ENCODE measurements at regions not wholly inside any gene's neighbourhood (a gene's known extent, or its start where the extent isn't known, plus 50 kb on each side); places are given as distances from the start of the nearest gene placed in this dataset.
"Not testable (repeated sequence)": the region's sequence is repeated elsewhere in the genome, so short reads cannot be mapped to it uniquely, and the experiment has no call there.

- no peak for FAIRE-seq
Measured at GRCh38 chr11:16527525-16528246, 171.3 kb upstream of the SOX6 start.

- FAIRE-seq, result no peak
Measured at GRCh38 chr11:16526947-16527346, 170.6 kb upstream of the SOX6 start.

- FAIRE-seq, result not testable (repeated sequence)
Measured at GRCh38 chr11:16520713-16521112, 164.4 kb upstream of the SOX6 start.

- no peak for FAIRE-seq
Measured at GRCh38 chr11:16512899-16513241, 156.5 kb upstream of the SOX6 start.

- no peak for FAIRE-seq
Measured at GRCh38 chr11:16512198-16512898, 156.0 kb upstream of the SOX6 start.

GRCh38 chr11:16511116-16512114 lies 155.1 kb upstream of the SOX6 start:
- FAIRE-seq, result no peak

GRCh38 chr11:16505481-16505880 lies 149.1 kb upstream of the SOX6 start:
- no peak for FAIRE-seq

GRCh38 chr11:16503891-16504290 lies 147.5 kb upstream of the SOX6 start:
- not testable (repeated sequence) for FAIRE-seq

- FAIRE-seq, result no peak
Measured at GRCh38 chr11:16494918-16495691, 138.8 kb upstream of the SOX6 start.

- no peak for FAIRE-seq
Measured at GRCh38 chr11:16484434-16484833, 128.1 kb upstream of the SOX6 start.

GRCh38 chr11:16474659-16475058 lies 118.3 kb upstream of the SOX6 start:
- no peak for FAIRE-seq

GRCh38 chr11:16469968-16470367 lies 113.6 kb upstream of the SOX6 start:
- FAIRE-seq, result no peak

- no peak for FAIRE-seq
Measured at GRCh38 chr11:16468735-16469453, 112.5 kb upstream of the SOX6 start.

- FAIRE-seq, result no peak
Measured at GRCh38 chr11:16460508-16460907, 104.2 kb upstream of the SOX6 start.

GRCh38 chr11:16456366-16456765 lies 100.0 kb upstream of the SOX6 start:
- no peak for FAIRE-seq

GRCh38 chr11:16454289-16454863 lies 98.0 kb upstream of the SOX6 start:
- no peak for FAIRE-seq

- FAIRE-seq, result no peak
Measured at GRCh38 chr11:16448123-16448717, 91.9 kb upstream of the SOX6 start.

- no peak for FAIRE-seq
Measured at GRCh38 chr11:16441461-16441860, 85.1 kb upstream of the SOX6 start.

- FAIRE-seq, result no peak
Measured at GRCh38 chr11:16440136-16440535, 83.8 kb upstream of the SOX6 start.

GRCh38 chr11:16434036-16434435 lies 77.7 kb upstream of the SOX6 start:
- FAIRE-seq, result no peak

- FAIRE-seq, result no peak
Measured at GRCh38 chr11:16430674-16431073, 74.3 kb upstream of the SOX6 start.
